ENCODE measurements at regions not wholly inside any gene's neighbourhood (a gene's known extent, or its start where the extent isn't known, plus 50 kb on each side); places are given as distances from the start of the nearest gene placed in this dataset.

DNA sequence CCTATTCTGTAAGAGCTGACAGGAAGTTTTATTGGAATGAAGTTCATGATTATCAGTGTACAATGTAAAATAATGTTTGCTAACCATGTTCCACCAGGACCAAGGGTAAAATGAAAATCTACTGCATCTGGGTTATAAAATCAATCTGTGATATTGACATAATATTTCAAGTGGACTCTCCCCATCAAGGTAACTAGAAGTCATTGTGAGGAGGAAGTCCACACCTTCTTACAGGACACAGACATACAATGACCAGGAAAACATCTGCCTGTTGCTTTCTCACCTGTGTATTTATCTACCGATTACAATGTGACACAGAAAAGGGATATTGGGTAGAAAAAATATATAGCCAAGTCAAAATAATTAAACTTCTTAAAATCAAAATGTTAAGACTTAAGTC lies 140.7 kb upstream of the RFC3 start:
- TF ChIP-seq YY1 (IDR thresholded peaks at IDR 0.05; ENCODE audit: insufficient read depth, insufficient read length) (no peak), ZNF274 (IDR thresholded peaks at IDR 0.05; ENCODE audit: low read depth, low read length) (no peak)

All from NT2/D1 (cell line).